Islet of Langerhans (tissue), 1 donor: ENCODE measurements at regions not wholly inside any gene's neighbourhood (a gene's known extent, or its start where the extent isn't known, plus 50 kb on each side); places are given as distances from the start of the nearest gene placed in this dataset.
A peak's percentile ranks its signal among the peaks of the same experiment; 100 is the strongest.

Source experiments
- FAIRE-seq: peaks from one replicate; lab custom pipeline; 2011; peaks lifted over from hg19 to GRCh38; lab: Jason Lieb, UNC

DNA sequence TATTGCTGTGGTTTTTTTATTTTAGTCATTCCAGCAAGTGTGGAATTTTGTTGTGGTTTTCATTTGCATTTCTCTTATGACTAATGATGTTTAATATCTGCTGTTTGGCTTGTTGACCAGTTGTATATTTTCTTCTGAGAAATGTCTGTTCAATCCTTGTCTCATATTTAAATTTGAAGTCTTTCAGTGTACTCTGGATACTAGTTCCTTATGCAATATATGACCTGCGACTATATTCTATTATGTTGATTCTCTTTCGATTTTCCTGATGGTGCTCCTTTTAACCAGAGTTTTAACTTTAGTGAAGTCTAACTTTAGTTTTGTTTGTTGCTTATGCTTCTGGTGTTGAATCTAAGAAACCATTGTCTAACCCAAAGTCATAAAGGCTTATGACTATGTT is 1528.0 kb downstream of the TECRL start:
- no peak for FAIRE-seq

DNA sequence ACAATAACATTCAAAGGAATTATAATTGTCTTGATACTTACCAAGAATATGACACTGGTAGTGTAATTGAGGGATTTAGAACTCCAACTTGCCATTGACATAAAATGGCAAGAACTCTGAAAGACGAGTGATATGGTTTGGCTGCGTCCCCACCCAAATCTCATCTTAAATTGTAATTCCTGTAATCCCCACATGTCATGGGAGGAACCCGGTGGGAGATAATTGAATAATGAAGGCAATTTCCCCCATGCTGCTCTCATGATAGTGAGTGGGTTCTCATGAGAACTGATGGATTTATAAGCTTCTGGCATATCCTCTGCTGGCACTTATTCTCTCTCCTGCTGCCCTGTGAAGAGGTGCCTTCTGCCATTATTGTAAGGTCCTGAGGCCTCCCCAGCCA is 1536.4 kb downstream of the TECRL start:
- no peak for FAIRE-seq

DNA sequence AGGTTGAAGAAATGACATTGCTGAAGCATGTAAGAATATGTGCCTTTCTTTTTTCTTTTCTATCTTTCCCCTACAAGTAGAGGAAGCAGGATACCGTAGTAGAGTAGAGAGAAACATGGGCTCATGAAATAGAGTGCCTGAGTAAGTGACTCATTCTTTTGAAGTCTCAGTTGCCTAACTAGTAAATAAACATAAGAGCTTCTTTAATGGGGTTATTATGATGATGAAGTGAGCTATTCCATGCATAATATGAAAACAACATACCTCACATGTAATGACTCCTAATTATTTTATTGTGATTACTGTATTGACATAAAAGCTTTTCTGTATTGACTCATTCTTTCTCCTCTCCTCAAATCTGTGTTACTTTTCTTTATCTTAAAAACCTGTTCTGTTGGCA is 1538.2 kb downstream of the TECRL start:
- FAIRE-seq = no peak

DNA sequence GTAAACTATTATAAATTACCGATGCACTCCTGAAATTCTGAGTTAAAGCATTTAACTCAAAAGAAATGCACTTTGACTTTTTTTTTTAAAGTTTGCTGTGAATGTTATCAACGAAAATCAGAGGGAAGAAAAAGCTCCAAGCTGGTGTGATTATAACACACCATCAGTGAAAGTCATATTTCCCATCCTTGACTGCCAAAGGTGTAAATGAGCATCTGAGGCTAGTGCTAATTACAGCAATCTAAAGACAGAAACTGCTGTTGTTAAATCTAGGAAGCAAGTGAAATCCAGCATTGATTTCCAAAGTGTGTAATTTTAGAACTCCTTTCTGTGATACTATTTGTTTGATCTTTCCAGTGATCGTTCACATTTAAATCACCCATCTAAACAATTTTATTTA is 1538.8 kb downstream of the TECRL start:
- no peak for FAIRE-seq

DNA sequence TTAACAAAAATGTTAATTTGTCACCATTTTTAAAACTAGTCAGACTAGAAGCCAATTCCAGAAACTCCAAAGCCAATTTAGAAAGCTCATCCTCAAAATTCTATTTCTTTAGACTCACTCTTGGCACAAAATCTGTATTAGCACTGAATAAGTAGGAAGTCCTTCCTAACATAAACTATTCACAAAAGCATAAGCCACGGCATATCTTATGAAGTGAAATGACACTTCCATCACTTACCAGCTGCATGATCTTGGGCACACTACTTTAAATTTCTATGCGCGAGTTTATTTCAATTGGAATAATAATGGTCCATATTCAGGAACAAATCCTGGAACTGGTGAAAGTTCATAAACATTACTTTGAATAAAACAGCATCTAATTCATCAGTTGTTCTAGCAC is 1544.0 kb downstream of the TECRL start:
- FAIRE-seq = no peak

DNA sequence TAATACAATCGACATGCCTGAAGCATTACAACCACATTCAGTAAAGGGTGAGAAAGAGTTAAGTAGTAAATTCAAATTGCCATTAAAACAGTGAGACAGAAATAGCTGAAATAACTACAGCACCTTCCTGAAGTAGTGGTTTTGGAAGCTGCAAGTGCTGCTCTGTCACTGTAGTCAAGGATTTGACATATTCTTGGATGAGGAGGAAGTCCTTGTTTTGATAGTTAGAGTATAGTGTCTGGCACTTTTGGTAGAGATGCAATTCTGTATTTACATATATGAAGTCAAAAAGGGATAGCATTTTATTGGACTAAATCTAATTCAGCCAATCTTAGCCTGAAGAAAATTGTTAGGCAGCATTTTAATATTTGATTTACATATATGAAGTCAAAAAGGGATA is 1559.6 kb downstream of the TECRL start:
- no peak for FAIRE-seq

DNA sequence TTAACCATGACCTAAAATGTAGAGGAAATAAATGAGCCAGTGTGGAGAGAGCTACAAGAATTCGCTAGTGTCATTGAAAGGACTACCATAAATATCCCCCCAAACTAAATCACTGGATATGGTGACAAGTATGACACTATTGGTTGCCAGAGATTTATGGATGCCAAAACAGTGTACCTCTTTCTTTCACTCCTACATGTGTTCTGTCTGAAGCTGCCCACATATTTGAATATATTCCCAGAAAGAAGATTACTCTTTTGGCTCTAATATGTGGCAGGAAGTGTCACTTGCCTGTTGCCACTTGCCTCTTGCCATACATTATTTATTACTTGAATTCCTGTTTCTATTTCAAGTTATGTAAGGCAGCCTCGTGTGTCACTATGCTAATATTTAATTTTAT is 1573.6 kb downstream of the TECRL start:
- FAIRE-seq = no peak

DNA sequence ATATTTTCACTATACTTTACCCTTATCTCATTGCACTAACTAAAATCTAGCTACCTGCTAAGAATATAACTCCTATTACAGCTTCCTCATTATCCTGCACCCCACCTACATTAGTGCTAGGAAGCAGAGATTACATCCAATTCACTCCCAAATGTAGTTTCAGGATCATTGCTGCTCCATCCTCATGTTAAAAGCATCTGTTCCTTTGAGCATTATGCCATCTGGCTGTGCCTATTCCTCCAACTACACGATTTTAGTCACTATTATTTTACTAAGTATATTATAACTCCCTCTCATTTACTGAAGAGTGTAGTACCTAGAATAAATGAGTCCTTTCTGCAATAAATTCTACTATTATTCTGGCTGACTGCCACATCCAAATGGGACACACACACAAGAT is 1586.9 kb downstream of the TECRL start:
- FAIRE-seq = no peak

DNA sequence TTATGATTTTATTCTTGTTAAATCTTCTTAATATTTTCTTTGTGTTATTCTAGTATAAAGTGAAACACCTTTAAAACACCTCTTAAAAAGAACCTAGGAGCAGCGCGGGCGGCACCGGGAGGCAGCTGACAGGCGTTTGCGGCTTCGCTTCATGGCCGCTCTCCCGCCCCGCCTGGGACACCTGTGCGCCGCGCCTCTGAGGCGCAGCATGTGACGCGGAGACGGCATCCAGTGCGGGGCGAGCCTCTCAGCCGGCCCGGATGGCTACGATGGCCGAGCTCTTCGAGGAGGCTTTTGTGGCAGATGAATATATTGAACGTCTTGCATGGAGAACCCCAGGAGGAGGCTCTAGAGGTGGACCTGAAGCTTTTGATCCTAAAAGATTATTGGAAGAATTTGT is 1592.7 kb downstream of the TECRL start:
- no peak for FAIRE-seq

DNA sequence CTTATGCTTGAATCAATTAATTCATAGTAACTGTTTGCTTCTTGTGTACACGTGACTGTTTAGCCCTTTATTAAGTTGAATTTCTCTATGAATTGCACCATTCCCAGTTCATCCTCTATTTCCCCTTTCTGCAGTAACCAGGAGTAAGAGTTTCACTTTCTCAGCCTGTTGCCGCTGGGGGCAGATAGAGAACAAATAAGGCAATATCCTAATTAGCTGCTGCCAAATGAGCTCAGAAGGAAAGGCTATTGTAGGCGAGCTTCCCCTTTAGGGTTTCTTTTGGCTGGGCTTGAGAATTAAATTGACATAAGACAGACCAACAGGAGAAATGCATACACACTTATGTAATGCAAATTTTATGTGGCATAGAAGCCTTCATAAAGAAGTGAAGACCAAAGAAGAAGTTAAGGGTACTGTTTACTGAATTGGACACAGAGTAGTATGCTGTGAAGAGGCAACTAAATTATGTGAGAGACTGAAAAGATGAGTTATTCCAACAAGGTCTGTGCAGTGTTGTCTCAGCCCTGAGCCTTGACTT is 1594.7 kb downstream of the TECRL start:
- FAIRE-seq = no peak

DNA sequence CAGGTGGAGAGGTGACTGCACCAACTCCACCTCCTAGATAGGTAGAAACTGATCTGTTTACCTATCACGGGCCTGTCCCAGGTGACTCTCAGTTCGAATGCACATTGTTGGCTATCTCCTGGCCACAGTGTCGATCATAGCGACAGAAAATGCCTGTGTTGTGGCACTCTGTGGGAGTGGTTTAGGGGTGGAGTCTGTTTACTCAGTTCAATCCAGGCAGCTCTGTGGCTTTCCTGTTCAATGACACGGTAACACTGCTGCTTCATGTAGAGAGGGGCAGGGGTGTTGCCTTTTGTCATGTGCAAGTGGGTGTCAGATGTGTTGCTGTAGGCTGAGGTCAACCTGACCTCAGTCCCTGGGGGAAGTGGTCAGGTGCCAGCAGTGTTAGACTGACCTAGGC is 1602.4 kb downstream of the TECRL start:
- no peak for FAIRE-seq

DNA sequence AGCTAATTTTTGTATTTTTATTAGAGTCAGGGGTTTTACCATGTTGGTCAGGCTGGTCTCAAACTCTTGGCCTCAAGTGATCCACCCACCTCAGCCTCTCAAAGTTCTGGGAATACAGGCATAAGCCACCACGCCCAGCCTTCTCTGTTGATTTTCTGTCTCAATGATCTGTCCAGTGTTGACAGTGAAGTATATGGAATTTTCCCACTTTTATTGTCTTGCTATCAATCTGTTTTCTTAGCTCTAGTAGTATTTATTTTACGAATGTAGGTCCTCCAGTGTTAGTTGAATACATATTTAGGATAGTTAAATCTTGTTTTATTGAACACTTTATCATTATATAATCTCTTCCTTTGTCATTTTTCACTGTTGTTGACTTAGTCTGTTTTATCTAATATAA is 1603.9 kb downstream of the ADGRL3 start:
- FAIRE-seq = no peak

DNA sequence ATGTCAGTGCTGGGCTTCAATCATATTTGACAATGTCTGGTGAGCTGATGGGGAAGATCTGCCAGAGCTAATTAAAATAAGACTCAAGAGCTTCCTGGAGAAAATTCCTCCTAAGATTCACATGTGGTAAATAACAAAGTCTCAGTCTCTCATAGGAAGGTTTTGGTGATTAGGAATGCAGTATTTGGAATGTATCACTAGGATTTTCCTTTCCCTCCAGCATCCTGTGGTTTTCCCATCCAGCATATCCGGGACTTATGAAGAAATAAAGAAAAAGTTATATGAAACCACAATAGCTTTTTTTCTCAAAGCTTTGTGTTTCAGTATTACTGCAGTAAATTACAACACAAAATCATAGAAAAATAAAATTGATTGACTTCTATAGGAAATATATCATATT is 1597.1 kb downstream of the ADGRL3 start:
- no peak for FAIRE-seq

DNA sequence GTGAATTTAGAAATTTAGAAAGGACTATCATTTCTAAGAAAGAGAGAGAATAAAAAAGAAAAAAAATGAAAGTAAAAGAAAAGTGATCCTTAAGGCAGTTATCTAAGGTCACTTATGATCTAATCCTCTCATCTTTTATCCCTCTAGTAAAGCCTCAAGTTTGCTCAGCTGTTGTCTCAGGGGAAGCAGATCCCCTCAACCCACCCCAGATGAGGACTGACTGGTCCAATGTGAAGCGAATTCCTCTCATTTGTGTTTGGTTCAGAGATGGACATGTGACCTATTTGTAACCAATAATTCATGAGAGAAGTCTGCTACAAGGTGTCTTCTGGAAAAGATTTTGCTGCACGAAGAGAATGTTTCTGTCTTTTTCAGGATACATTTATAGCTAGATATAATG is 1591.3 kb downstream of the ADGRL3 start:
- FAIRE-seq = no peak

DNA sequence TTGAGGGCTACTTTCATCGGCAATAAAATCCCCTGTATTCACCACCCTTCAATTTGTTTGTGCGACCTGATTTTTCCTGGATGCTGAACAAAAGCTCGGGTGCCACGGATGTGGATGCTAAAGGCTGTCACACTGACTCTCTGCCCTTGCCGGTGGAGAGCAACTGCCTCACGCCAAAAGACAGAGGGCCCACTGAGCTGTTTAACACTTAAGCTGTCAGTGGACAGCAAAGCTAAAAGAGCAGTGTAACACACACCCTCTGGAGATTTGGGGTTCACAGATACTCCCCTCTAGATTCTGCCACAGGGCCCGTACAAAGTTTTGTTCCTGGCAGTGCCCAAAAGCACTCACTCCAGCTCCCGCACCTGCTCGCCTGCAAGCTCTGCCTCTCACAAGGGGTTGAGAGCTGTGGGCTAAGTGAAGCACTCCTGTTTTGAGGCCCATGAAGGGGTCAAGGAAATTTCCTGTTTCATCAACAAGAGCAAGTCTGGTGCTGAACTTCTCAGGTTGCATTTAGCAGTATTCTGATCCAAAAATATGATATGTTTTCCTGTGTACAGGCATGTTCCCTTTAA is 1571.9 kb downstream of the ADGRL3 start:
- FAIRE-seq = no peak

DNA sequence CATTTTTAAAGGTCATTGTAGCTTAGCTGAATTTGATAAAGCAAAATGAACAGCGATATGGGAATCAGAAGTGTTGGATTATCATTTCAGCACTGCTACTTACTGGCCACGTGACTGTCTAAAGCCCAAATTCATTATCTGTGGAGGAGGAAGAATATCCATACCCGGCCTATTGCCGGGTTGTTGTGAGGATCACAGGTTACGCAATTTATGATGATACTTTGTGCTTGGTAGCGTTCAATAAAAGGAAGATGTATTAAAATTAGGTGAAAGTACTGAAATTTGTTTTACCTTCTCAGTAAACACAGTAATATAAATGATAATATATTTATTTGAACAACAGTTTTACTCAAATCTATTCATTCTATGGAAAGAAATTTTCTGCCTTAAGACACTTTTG is 1540.2 kb downstream of the ADGRL3 start:
- no peak for FAIRE-seq

DNA sequence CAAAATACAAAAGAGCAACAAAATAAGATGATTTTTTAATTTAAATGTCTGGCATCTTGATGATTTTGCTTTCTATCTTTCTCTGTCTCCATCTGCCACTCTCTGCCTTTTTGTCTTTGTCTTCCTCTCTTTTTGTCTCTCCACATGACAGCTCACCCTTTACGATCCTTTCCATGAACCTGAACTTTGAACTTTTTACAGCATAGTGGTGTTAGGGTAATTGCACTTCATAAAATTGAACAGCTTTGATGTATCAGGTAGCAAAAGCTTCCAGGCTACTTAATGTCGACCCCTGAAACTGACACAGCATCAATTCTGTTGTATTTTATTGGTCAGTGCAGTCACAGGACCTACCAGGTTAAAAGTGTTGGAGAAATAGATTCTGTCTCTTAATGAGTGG is 1517.0 kb downstream of the ADGRL3 start:
- no peak for FAIRE-seq

DNA sequence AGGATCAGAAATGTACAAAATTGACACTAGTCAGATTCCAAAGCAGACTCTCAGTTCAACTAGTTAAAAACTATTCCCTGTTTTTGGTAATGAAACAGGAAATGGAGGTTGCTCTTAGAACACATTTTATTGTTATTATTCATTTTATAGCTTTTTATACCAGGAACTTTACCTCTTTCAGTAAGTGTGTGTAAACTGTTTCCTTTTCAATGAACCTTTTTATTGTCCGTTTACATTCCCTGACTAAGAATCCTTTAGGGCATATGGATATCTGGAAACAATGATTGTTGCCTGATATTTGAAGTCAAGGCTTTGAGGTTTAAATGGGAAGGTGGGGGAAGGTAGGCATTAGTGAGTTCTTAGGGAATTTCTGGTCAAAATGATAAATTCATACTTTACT is 1511.4 kb downstream of the ADGRL3 start:
- FAIRE-seq = no peak

DNA sequence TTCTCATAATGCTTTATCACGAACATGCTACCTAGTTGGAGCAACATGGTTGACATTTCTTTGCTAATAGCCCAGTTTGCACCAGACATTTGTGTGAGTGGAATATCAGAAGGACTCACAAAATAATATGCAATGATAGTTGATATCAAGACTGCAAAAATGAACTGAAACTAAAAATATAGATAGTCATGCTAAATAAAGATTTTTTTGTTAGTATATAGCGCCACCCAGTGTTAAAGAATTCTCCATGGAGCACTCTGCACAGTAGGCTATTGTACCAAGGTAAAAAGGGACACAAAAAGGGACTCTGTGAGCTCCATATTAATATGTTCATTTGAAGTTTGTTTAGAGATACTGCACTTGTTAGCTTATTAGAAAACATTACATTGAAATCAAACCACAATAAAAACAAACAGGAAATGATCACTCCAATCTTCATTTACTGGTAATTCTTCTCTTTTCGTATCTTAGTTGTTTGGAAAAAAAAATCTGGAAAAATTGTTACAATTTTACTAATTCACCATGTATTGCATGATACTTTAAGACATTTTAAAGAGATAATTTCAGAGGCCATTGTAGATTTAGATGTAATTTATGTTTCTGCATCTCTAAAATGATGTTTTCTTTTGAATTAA is 1509.6 kb downstream of the ADGRL3 start:
- peak; percentile 81 for FAIRE-seq

DNA sequence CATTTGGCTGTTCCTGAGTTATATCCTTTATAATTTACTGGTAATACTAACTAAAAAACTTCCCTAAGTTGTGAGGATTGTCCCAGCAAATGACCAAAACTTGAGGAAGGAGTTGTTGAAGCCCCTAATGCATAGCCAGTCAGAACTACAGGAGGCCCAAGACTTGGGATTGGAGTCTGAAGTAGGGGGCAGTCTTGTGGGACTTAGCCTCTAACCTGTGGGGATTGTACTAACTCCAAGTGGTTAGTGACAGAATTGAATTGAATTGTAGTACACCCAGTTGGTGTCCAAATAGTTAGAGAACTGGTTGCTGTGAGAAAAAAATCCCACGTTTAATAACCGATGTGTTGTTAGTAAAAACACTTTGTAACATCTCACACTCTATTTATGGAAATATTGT is 1506.3 kb downstream of the ADGRL3 start:
- no peak for FAIRE-seq

DNA sequence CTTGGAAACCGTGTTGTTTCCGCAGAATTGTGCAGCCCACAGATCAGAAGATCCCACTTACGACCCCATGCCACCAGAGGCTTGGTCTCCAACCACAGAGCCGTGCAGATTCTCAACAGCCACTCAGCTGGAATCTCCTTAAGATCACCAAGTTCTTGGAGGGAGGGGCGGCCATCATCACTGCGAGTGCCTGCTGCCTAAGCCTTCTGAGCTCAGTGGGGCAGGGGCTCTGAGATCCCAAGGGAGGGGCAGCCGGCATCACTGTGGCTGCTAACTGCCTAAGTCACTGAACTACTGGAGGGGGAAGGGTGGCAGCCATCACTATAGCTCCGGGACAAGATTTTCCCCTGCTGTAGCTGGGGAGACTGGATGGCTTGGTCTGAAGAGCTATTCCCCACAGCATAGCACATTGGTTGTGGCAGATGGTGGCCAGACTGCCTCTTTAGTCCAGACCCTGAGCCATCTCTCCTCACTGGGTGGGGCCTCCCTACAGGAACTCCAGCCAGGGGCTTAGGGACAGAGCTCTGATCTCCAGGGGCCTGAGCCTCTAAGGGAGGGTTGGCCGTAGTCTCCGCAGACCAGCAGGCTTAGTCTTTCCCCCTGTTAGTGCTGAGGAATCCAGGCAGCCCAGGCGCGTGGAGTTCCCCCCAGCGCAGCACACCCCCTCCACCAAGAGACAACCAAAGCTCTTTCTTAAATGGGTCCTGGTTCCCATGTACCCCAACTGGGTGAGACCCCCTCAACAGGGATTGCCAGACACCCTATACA is 1483.9 kb downstream of the ADGRL3 start:
- no peak for FAIRE-seq

DNA sequence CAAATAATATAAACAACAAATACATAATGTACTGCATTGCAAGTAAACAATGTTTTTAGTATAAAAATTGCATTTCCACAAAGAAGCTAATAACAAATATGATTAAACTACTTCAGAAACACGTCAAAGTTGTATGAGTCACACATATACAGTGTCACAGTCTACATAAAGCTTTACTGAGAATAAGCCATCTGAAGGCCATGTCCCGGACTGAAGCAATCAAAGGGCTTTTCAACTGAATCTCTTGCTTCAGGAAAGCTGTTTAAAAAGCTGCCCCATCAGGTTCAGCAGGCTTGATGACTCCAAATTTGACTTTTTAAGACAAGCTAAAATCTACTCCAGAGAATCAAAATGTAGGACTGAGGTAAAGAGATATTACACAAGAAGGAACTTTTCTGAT is 1476.8 kb downstream of the ADGRL3 start:
- no peak for FAIRE-seq

DNA sequence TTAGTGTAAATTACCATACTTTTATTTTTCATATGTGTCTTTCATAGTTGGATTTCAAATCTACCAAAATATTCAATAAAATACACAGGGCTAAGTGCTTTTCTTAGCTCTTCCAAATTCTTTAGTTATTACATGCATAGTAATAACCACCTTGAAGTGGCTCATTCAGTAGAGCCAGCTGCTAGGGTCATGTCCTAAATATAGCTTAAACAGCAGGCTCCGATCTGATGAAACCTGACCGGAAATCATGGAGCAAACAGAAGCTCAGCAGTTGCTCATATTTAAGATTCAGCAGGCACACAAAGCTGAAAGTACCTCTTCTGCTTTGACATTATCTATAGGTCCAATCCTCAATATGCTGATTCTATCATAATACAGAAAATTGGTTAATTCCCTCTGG is 1470.4 kb downstream of the ADGRL3 start:
- FAIRE-seq = no peak

DNA sequence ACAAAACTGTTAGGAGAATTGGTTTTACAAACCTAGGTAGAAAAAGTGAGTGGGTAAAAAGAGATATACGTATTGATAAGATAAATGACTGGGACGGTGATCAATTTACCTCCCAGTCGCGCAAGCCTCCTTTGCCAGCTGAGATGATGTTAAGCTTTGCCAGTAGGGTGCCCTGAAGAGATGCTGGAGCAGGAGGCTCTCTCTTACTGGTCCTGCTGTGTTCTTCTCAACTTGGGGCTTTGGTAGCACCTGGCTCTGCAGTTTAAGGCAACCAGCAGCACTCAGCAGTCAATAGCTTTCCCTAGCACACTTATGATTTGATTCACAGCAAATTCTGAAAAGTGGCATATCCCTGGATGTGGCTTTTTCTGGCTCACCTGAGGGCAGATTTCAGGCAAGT is 1461.7 kb downstream of the ADGRL3 start:
- FAIRE-seq = no peak
